VCaP (cell line): ENCODE measurements at regions not wholly inside any gene's neighbourhood (a gene's known extent, or its start where the extent isn't known, plus 50 kb on each side); places are given as distances from the start of the nearest gene placed in this dataset.

Source experiments
- H3K27ac ChIP-seq: fragments of 450-650 bp; 2 replicates; pipeline ENCODE4 v1.5.1; 2017
- CTCF ChIP-seq: fragments of 450-650 bp; conservative IDR thresholded peaks from 2 replicates; pipeline ENCODE4 v1.5.1; 2017; ENCODE audit warnings: mild to moderate bottlenecking, moderate library complexity

GRCh38 chr19:28583242-28583641 is 629.7 kb downstream of the UQCRFS1 start:
- H3K27ac ChIP-seq: no peak overlapping the region
- no peak for TF ChIP-seq CTCF

- no peak for TF ChIP-seq CTCF
- H3K27ac ChIP-seq: no peak overlapping the region
Observed at GRCh38 chr19:28582796-28583195, 630.2 kb downstream of the UQCRFS1 start.

- no peak overlapping the region for H3K27ac ChIP-seq
- TF ChIP-seq CTCF: no peak
Observed at GRCh38 chr19:28582344-28582743, 630.6 kb downstream of the UQCRFS1 start.

GRCh38 chr19:28581468-28581770 is 631.5 kb downstream of the UQCRFS1 start:
- no peak overlapping the region for H3K27ac ChIP-seq
- TF ChIP-seq CTCF: no peak

GRCh38 chr19:28578786-28579505 is 634.0 kb downstream of the UQCRFS1 start:
- no peak for TF ChIP-seq CTCF
- no peak overlapping the region for H3K27ac ChIP-seq

GRCh38 chr19:28578208-28578607 is 634.7 kb downstream of the UQCRFS1 start:
- no peak for TF ChIP-seq CTCF

GRCh38 chr19:28577666-28578065 is 635.3 kb downstream of the UQCRFS1 start:
- H3K27ac ChIP-seq: no peak overlapping the region
- TF ChIP-seq CTCF: no peak

More at GRCh38 chr19:28578208-28578607, 634.7 kb downstream of the UQCRFS1 start:
- H3K27ac ChIP-seq: no peak overlapping the region

- H3K27ac ChIP-seq: no peak overlapping the region
- no peak for TF ChIP-seq CTCF
Observed at GRCh38 chr19:28577233-28577632, 635.7 kb downstream of the UQCRFS1 start.
